K562 (cell line): ENCODE measurements at regions not wholly inside any gene's neighbourhood (a gene's known extent, or its start where the extent isn't known, plus 50 kb on each side); places are given as distances from the start of the nearest gene placed in this dataset.

Experiments used
- ATAC-seq: fragments of 200-7000 bp; cut with Tn5 transposase; 3 replicates; pipeline ENCODE4 v1.9.1; 2020; ENCODE audit warnings: moderate library complexity
- BruUV-seq: library from RNA; stranded (reverse); fragments of 400-500 nt; replicated peaks from 2 replicates; lab custom pipeline; 2021; lab: Mats Ljungman, UMichigan
- CTCF ChIA-PET: fragments of 300-600 bp; formaldehyde crosslinking; extraction: SDS; loops from one replicate; lab custom pipeline; 2021; ENCODE audit warnings: low intra/inter-chr PET ratio; lab: Yijun Ruan, JAX
- POLR2A ChIA-PET: fragments of 300-600, 350-650 bp; sonication (Branson Sonifier 250); formaldehyde crosslinking; extraction: SDS; loops from one replicate; lab custom pipeline; 2021; ENCODE audit warnings: antibody characterized with exemption, inconsistent platforms; lab: Yijun Ruan, JAX
- DNase-seq, 4 experiments: peaks; one replicate each; pipeline versions ENCODE4 v3.0.0 to v3.0.0-alpha.2; 2011 to 2018; ENCODE audit warnings: low spot score in 3 of 4, mixed read lengths in 3 of 4; ENCODE audit errors: extremely low read depth in 1 of 4
- FAIRE-seq: peaks from 2 replicates; lab custom pipeline; 2011; peaks lifted over from hg19 to GRCh38; lab: Jason Lieb, UNC
- H2AFZ ChIP-seq: 2 replicates; pipeline ENCODE4 v1.6.0; 2011; ENCODE audit warnings: low read depth, low read length, control low read depth, inconsistent platforms
- H3K27ac ChIP-seq: fragments of 200-600 bp; 3 replicates; pipeline ENCODE4 v1.8.0; 2011; ENCODE audit warnings: low read depth, mild to moderate bottlenecking, control low read depth, inconsistent platforms, low read length, moderate library complexity, mixed read lengths; ENCODE audit errors: extremely low read depth
- H3K27me3 ChIP-seq, 2 experiments: fragments of 300-600 bp in 1 of 2; 2 replicates in 1 of 2; 3 replicates in 1 of 2; pipeline versions ENCODE4 v1.6.0 to v1.8.0; 2011; ENCODE audit warnings: inconsistent platforms in 2 of 2, low read length in 2 of 2, mild to moderate bottlenecking in 1 of 2, mixed read lengths in 1 of 2, moderate library complexity in 1 of 2; ENCODE audit not compliant: control insufficient read depth in 2 of 2, insufficient read depth in 2 of 2
- H3K36me3 ChIP-seq: fragments of 300-600 bp; 3 replicates; pipeline ENCODE4 v1.8.0; 2011; ENCODE audit warnings: mild to moderate bottlenecking, low read length, inconsistent platforms; ENCODE audit not compliant: control insufficient read depth, insufficient read depth
- H3K4me1 ChIP-seq, 2 experiments: fragments of 200-600 bp in 1 of 2; replicated peaks in 1 of 2; 2 replicates in 1 of 2; 3 replicates in 1 of 2; pipeline versions ENCODE4 v1.5.1 to v1.8.0; 2011; ENCODE audit warnings: inconsistent platforms in 2 of 2, low read length in 2 of 2, mild to moderate bottlenecking in 1 of 2, mixed read lengths in 1 of 2, moderate library complexity in 1 of 2; ENCODE audit not compliant: control insufficient read depth in 2 of 2, insufficient read depth in 2 of 2
- H3K4me2 ChIP-seq: 2 replicates; pipeline ENCODE4 v1.6.1; 2011; ENCODE audit warnings: low read length, control low read depth, inconsistent platforms, mixed read lengths; ENCODE audit not compliant: insufficient read depth
- H3K4me3 ChIP-seq: fragments of 200-600 bp; sonication (generic), shearing (Covaris generic); 2 replicates; pipeline ENCODE4 v1.5.1; 2016; ENCODE audit warnings: control low read depth, inconsistent platforms
- H3K79me2 ChIP-seq: fragments of 200-600 bp; 3 replicates; pipeline ENCODE4 v1.8.0; 2011; ENCODE audit warnings: low read length, inconsistent platforms; ENCODE audit not compliant: control insufficient read depth, insufficient read depth
- H3K9ac ChIP-seq, 2 experiments: 2 replicates each; pipeline versions ENCODE4 v1.6.0 to v1.6.1; 2011; ENCODE audit warnings: low read depth in 2 of 2, low read length in 2 of 2, control low read depth in 1 of 2, inconsistent platforms in 1 of 2, mild to moderate bottlenecking in 1 of 2, mixed read lengths in 1 of 2; ENCODE audit not compliant: insufficient read depth in 1 of 2
- H3K9me1 ChIP-seq: one replicate; pipeline ENCODE4 v1.6.0; 2011; ENCODE audit warnings: inconsistent platforms, mild to moderate bottlenecking, low read length, moderate library complexity; ENCODE audit not compliant: control insufficient read depth, insufficient read depth
- H3K9me3 ChIP-seq: replicated peaks from 2 replicates; pipeline ENCODE4 v1.5.1; 2011; ENCODE audit warnings: low read depth, low read length, inconsistent platforms; ENCODE audit not compliant: control insufficient read depth, insufficient read depth
- H4K20me1 ChIP-seq: replicated peaks from 2 replicates; pipeline ENCODE4 v1.6.1; 2011; ENCODE audit warnings: low read length, inconsistent platforms, mixed read lengths; ENCODE audit not compliant: control insufficient read depth, insufficient read depth
- EGR1 ChIP-seq: fragments of 450-650 bp; conservative IDR thresholded peaks from 2 replicates; pipeline ENCODE4 v1.6.1; 2017; ENCODE audit warnings: mild to moderate bottlenecking
- EHMT2 ChIP-seq: fragments of 450-650 bp; IDR thresholded peaks from 2 replicates; pipeline ENCODE4 v1.6.1; 2018; ENCODE audit warnings: antibody characterized with exemption
- HDAC6 ChIP-seq: IDR thresholded peaks from 2 replicates; pipeline ENCODE4 v1.6.1; 2012; ENCODE audit warnings: low read depth, mild to moderate bottlenecking, control low read depth, inconsistent platforms, low read length, moderate library complexity
- KDM4B ChIP-seq, 2 experiments: fragments of 450-650 bp in 1 of 2; sonication (generic) in 1 of 2; IDR thresholded peaks; 2 replicates each; pipeline ENCODE4 v1.6.1; 2016 to 2017; ENCODE audit warnings: borderline replicate concordance in 2 of 2, antibody characterized with exemption in 1 of 2, low read depth in 1 of 2, mild to moderate bottlenecking in 1 of 2
- MCM3 ChIP-seq: fragments of 450-650 bp; IDR thresholded peaks from 2 replicates; pipeline ENCODE4 v1.6.1; 2016
- MXI1 ChIP-seq: IDR thresholded peaks from 2 replicates; pipeline ENCODE4 v1.6.1; 2011; ENCODE audit warnings: low read depth, mild to moderate bottlenecking, improper control_type of control experiment, low read length
- PTTG1 ChIP-seq: fragments of 450-650 bp; IDR thresholded peaks from 2 replicates; pipeline ENCODE4 v1.6.1; 2016; ENCODE audit warnings: low read depth, mild to moderate bottlenecking, missing genetic modification characterization, missing compliant biosample characterization
- RCOR1 ChIP-seq, 2 experiments: IDR thresholded peaks; 2 replicates each; pipeline ENCODE4 v1.6.1; 2012; ENCODE audit warnings: low read depth in 2 of 2, low read length in 2 of 2, borderline replicate concordance in 1 of 2, improper control_type of control experiment in 1 of 2
- ZNF23 ChIP-seq: fragments of 250-450 bp; sonication (Bioruptor Pico); IDR thresholded peaks from 2 replicates; pipeline ENCODE4 v1.4.0; 2020; ENCODE audit warnings: mild to moderate bottlenecking
- ZNF561 ChIP-seq: fragments of 450-650 bp; formaldehyde crosslinking; conservative IDR thresholded peaks from 2 replicates; pipeline ENCODE4 v1.4.0; 2020; ENCODE audit warnings: mild to moderate bottlenecking, moderate library complexity
- WGBS: fragments of 100-300 bp; shearing (Covaris generic); methylation state at CpG from one replicate; pipeline ENCODE4 v1.1.6; 2016; ENCODE audit warnings: low coverage, mixed read lengths; ENCODE audit not compliant: insufficient coverage; ENCODE audit errors: missing lambda C conversion rate; 5-methylcytosine and 5-hydroxymethylcytosine counted together
- in situ Hi-C: fragments of 300-500 bp; cut with MboI; formaldehyde crosslinking; loops from 4 replicates; pipeline ENCODE4 v1.15.0; 2018; ENCODE audit warnings: inconsistent platforms, mixed read lengths
- intact Hi-C: fragments of 100-400 bp; cut with micrococcal nuclease; formaldehyde crosslinking; loops from 2 replicates; pipeline ENCODE4 v1.14.2; 2022
- TF ChIP-seq, protein P1 (sequence below): fragments of 150-350 bp; IDR thresholded peaks from 2 replicates; pipeline ENCODE4 v1.6.1; 2014; ENCODE audit warnings: low read depth, mild to moderate bottlenecking, low read length, borderline replicate concordance

DNA sequence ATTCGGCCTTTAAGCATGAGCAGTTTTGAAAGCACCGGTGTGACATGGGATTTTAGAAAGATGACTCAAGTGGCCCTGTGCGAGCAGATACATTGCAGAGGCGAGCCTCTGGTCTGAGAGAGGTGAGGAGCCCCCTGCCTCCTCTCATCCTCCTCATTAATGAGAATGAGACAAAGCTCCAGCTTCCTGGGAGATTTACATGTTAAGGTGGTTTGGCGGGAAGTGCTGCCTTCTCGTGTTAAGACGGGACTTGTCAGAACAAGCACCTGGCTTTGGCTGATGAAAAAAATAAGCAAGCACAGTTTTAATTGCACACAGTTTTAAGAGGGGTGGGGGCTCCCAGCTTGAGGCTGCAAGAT, 68.1 kb downstream of the ACTL7B start:
- no peaks in the 10 kb centered on the region for H3K4me1 ChIP-seq
- in situ Hi-C loops (no loop called here), intact Hi-C loops (no loop called here)
- no peak for DNase-seq
- no TSS peak for BruUV-seq
- H3K9me3 ChIP-seq: no peaks in the 10 kb centered on the region
- no peak for ATAC-seq
- 3% methylated on average over 7 of the region's 7 CpGs for WGBS
- H3K27ac ChIP-seq: no peak overlapping the region
- H3K36me3 ChIP-seq: no peaks in the 10 kb centered on the region
- H3K4me2 ChIP-seq: no peak overlapping the region
- no peak overlapping the region for H3K4me3 ChIP-seq
- FAIRE-seq: no peak
- H3K79me2 ChIP-seq: no peaks in the 10 kb centered on the region
- CTCF ChIA-PET: no interaction called here
- H2AFZ ChIP-seq: no peak overlapping the region
- peaks cover 11 to 19% of the 10 kb centered on the region in 2 experiments; a peak in 4 of 5 replicates for H3K27me3 ChIP-seq
- H3K9ac ChIP-seq: no peak overlapping the region
- no peaks in the 10 kb centered on the region for H3K9me1 ChIP-seq
- H4K20me1 ChIP-seq: no peaks in the 10 kb centered on the region
- POLR2A ChIA-PET: no interaction called here
- TF ChIP-seq, protein P1, sequence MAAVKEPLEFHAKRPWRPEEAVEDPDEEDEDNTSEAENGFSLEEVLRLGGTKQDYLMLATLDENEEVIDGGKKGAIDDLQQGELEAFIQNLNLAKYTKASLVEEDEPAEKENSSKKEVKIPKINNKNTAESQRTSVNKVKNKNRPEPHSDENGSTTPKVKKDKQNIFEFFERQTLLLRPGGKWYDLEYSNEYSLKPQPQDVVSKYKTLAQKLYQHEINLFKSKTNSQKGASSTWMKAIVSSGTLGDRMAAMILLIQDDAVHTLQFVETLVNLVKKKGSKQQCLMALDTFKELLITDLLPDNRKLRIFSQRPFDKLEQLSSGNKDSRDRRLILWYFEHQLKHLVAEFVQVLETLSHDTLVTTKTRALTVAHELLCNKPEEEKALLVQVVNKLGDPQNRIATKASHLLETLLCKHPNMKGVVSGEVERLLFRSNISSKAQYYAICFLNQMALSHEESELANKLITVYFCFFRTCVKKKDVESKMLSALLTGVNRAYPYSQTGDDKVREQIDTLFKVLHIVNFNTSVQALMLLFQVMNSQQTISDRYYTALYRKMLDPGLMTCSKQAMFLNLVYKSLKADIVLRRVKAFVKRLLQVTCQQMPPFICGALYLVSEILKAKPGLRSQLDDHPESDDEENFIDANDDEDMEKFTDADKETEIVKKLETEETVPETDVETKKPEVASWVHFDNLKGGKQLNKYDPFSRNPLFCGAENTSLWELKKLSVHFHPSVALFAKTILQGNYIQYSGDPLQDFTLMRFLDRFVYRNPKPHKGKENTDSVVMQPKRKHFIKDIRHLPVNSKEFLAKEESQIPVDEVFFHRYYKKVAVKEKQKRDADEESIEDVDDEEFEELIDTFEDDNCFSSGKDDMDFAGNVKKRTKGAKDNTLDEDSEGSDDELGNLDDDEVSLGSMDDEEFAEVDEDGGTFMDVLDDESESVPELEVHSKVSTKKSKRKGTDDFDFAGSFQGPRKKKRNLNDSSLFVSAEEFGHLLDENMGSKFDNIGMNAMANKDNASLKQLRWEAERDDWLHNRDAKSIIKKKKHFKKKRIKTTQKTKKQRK: no peak
- no peak for TF ChIP-seq MCM3
- TF ChIP-seq KDM4B (IDR thresholded peaks at IDR 0.05; ENCODE audit: borderline replicate concordance in 2 of 2, low read depth in 1 of 2): no peak
- TF ChIP-seq MXI1: no peak
- TF ChIP-seq EHMT2: no peak
- no peak for TF ChIP-seq EGR1
- TF ChIP-seq HDAC6: no peak
- no peak for TF ChIP-seq ZNF23 (CRISPR knock-in tag)
- TF ChIP-seq ZNF561 (CRISPR knock-in tag): no peak
- TF ChIP-seq RCOR1 (IDR thresholded peaks at IDR 0.05; ENCODE audit: borderline replicate concordance in 1 of 2, low read depth in 2 of 2, low read length in 2 of 2): no peak
- no peak for TF ChIP-seq PTTG1 (tag)
